ENCODE measurements at regions not wholly inside any gene's neighbourhood (a gene's known extent, or its start where the extent isn't known, plus 50 kb on each side); places are given as distances from the start of the nearest gene placed in this dataset.
"Not testable (repeated sequence)": the region's sequence is repeated elsewhere in the genome, so short reads cannot be mapped to it uniquely, and the experiment has no call there.

DNA sequence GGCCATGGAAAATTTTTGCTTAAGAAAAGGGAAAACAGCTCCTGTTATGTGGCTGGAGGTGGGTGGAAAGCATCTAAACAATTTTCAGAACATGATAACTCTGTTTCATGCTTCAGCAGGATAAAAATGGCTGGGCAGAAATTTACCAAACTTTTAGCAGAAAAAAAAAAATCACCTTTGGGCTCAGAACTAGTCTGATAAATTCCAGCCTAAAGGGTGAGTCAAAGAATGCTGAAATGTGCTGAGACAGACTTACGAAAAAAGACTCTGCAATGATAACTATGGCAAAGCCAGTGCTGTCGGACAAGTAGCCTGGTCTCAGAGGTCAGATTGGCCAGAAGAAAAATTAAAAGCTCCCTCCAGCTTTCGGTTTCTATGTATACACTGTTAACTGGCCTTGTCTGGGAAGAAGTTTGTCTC, 123.6 kb downstream of the LRATD1 start:
- no peak for DNase-seq

DNA sequence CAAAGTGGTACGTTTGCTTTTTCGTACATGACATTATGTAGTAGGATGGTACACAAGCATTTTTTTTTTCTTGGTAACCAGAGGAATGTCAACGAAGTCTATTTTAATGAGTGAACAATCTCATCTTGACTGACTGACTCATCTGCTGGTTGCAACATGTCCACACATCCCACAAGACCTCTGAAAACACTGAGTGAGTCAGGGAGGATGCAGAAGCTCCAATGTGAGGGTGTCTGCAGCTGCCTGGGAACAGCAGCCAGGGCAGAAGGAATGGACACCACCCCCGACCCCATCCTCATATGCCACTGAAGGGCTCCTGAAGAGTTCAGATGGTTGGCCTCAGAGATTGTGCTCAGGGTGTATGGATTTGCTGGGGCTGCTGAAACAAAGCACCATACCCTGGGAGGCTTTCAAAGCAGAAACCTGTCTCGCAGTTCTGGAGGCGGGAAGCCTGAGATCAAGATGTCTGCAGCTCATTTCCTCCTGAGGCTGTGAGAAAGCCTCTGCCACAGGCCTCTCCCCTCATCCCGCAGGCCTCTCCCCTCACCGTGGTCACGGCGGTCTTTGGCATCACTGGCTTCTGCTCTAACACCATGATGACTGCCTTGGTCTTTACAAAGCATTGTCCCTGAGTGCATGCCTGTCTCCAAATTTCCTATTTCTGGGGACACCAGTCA, 124.6 kb downstream of the LRATD1 start:
- DNase-seq: no peak

DNA sequence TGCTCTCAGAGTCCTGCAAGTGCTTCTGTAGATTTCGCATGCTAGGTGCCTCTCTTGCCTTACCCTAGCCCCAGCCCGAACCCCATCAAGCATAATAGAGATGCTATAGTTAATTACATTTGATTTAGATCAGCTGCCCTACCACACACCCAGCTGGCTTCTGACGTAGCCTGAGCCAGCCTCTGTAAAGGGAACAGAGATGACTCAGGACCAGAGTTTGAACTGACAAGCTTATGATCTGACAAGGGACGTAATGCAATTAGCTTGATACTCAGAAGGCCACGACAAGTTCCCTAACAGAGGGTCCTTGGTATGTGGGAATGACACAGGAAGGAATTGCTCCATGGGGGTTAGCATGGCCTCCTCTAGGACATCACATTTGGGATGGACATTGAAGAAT, 126.6 kb downstream of the LRATD1 start:
- DNase-seq: no peak

DNA sequence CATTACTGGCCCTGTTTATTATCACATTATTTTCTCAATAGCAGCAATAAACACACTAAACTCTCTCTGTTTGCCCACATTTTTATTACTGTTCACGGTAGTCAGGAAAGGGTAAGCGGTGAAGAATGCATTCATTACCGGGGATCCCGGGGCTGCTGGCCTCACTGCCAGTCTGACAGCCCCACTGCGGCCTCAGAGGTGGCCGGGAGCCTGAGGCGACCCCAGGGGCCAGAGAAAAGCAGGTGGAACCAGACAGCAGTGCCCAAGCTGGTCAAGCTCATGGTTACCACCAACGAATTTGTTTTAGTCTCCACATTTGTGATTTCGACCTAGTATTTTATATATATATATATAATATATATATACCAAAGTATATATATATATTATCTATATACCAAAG, 127.7 kb downstream of the LRATD1 start:
- DNase-seq: no peak

DNA sequence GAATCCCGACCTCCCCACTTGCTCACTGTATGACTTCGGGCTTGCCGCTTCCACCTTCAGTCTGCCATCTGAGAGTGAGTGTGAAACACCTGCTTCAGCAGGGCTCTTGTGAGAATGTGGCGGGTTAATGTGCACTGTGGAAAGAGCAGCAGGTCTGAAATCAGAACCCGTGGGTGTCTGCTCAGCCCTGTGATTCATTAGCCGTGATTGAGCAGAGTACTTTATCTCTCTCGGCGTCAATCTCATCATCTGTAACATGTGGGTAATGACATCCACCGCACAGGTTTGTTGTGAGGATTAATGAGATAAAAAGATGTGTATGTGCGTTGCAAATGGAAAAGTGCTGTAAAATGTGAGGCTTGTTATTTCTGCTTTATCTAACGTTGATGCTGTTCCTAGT, 128.6 kb downstream of the LRATD1 start:
- DNase-seq: no peak

DNA sequence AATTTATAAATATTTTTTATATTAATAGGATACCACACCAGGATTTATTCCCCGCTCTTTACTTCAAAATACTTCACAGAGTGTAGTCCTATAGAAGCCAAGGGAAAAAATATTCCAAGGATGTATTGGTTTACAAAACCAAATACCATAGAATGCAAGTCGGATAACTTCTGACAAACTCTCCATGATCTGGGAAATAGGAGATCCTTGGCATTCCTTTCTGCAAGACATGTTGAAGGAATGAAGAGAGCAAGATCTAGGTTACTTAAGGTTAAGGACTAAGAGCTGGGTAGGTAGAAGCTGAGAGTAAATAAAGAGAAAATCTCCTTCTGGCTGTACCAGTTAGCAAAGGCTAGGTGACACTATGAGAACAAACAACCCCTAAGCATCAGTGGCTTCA, 141.2 kb downstream of the LRATD1 start:
- DNase-seq: no peak

DNA sequence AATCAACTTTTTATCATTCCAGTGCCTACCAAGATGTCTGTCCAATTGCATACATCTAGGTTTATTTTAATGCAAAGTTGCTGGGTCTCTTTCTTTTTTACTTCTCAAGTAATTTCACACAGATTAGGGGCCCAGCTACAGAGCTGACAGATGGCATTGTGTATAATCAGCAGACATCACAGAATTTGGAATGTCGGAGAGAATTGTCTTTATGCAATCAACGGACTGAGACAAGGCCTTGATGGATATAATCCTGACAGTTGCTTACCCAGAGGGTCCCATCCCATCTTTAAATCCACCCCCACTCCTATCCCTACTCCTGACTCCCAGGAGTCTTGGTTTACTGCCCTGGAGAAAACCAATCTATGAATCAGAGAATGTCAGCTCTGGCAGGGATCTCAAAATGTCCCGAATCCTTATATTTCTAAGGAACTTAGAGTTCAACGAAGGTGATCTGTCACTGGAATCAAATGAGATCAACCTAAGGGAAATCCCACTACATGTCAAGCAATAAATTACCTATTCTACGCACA, 142.0 kb downstream of the LRATD1 start:
- no peak for DNase-seq

DNA sequence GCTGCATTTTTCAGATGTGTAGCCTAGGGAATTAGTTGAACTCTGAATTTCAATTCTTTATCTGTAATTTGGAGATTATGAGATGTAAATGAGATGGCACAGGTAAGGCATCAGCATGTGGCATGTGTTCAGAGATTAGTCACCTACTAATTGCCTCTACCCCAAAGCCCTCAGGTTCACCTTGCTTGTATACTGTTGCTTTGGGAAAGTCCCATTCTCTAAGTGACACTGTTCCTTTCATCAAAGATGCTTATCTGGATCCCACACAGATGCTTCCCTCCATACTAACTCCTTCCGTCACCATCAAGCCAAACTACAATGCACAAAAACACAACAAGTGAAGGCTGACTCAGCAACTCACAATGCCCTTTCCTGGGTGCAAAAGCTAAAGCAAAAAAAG, 143.7 kb downstream of the LRATD1 start:
- DNase-seq: no peak

DNA sequence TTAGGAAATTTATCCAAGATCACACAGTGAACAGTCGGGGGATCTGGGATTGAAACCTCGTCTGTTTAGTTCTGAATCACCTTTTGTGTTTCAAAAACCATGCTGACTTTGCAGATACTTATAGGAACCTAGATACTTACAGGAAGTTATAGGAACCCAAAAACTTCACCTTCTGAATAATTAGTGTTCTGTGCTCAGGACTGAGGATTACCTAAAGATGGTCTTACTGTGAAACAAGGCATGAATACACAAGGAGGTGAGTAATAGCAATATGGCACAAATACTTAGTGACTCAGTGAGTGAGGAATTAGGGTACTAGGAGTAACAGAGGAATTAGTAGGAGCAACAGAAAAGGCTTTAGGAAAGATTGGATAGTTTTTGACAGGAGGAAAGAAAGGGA, 145.5 kb downstream of the LRATD1 start:
- DNase-seq: no peak

DNA sequence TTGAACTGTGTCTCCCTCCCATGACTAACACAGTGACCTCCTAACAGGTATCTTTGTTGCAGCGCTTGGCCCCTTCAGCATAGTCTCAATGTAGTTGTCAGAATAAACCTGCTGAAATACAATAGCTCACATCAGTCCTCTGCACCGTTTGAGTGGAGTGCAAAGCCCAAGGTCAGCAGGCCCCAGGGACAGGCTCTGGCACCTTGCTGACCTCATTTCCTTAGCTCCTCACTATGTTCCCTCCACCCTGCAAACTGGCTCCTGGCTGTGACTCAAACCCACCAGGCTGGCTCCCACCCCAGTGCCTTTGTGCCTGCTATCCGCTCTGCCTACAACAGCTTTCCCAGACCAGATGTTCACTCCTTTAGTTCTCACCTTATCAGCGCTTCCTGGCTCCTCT, 146.7 kb downstream of the LRATD1 start:
- DNase-seq: no peak

DNA sequence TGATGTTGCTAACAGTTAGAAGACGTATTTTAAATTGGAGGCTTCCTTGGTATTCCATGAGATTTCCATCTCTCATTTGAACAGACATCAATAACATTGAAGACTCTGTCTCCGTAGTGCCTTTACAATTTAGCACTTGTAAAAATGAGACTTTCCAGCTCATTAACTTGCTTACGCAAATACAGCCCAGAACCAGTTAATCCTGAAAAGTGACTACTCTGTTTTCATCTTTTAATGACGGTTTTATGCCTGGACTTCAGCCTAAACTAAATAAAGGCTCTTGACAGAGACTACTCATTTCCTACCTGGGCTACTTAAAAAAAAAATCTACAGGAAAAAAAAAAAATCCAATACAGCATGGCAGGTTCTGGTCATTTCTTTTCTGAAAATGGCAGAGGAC, 148.6 kb downstream of the LRATD1 start:
- DNase-seq: no peak

DNA sequence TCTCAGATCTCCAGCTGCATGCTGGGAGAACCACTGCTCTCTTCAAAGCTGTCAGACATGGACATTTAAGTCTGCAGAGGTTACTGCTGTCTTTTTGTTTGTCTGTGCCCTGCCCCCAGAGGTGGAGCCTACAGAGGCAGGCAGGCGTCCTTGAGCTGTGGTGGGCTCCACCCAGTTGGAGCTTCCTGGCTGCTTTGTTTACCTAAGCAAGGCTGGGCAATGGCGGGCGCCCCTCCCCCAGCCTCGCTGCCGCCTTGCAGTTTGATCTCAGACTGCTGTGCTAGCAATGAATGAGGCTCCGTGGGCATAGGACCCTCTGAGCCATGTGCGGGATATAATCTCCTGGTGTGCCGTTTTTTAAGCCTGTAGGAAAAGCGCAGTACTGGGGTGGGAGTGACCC, 156.3 kb downstream of the LRATD1 start:
- not testable (repeated sequence) for DNase-seq

DNA sequence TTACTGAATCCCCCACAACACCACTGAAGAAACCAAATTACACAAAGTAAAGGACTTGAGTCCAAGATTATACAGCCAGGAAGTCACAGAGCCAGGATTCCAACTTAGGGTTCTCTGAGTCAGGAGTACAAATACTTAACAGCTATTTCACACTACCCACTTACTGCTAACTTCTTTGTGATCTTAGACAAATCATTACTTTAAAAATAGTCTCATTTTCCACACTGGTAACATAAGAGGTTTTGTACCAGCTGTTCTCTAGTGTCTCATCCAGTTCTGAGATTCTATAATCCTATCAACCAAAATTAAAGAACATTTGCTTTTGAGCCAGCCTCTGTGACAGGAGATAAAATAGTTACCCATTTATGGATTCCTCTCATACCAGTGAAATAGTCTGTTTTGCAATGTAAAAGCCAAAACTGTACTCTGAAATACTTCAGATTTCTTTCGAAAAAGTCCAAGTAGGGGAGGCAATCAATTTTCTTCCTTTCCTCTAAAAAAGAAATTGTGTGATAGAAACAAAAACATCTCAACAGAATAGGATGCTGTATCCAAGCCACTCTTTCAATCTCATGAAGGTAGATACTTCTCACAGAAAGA, 157.6 kb downstream of the LRATD1 start:
- DNase-seq: no peak

DNA sequence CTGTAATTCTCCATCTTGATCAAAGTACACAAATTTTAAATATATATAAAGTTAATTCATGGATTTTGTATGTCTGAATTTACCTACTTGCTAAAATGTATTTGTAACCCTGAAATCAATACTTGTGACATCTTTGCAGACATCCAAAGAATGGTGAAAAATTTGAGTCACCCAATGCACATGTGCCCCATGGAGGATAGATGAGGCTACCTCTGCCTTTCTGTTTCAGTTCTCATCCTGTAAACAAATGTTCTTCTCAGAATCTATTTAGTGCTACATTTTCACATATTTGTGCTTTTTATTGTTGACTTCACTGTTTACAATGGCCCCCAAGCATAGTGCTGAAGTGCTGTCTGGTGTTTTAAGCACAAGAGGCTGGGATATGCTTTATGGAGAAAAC, 171.5 kb downstream of the LRATD1 start:
- DNase-seq: no peak

DNA sequence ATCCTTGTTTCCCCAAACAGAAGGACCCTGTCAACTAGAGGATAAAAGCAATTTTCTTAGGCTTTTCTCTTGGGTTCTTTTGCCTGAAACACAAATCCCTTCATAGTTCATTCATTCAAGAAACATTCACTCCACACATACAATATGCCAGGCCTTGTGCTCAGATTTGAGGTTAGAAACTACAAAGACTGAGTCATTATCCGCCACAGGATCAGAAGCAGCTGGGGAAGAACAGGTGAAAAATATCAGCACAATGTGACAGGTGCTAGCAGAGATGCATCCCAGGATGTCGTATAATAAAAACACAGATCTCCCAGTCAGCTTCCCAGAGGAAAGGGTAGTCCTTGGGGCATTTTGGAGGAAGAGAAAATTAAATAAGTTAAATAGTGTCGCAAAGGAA, 172.4 kb downstream of the LRATD1 start:
- no peak for DNase-seq

DNA sequence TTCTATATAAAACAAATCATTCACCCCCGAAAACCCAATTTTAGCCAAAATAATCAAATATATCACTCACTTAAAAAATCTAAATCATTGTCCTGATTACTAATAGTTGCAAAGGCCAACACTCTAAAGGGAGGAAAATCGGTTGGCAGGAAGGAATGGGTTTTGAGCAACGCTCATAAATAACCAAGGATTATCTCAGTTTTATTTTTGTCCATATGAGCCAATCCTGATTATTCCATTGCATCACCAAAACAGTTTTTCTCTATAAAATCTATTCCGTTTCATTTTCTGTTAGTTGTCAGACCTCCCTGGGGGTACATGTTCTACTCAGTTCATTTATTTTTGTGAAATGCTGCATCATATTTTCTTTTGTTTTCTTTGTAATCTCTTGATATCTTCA, 174.1 kb downstream of the LRATD1 start:
- DNase-seq: no peak

DNA sequence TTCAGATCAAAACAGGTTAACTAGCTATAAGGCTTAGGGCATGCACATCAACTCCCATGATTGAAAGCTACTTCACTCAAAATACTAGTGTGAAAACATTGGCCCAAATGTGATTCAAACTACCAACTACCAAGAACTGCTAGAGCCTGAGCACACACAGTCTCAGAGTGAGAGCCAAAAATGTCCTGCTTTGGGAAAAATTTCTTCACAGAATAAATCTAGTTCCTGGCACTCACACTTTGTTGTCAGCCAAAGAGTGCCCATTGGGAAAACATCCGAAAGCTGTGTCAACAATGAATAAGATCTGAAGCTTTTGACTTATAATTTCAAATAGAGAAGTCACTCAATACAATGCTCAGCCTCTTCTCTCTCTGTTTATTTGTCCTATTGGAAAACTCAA, 182.7 kb downstream of the LRATD1 start:
- no peak for DNase-seq

DNA sequence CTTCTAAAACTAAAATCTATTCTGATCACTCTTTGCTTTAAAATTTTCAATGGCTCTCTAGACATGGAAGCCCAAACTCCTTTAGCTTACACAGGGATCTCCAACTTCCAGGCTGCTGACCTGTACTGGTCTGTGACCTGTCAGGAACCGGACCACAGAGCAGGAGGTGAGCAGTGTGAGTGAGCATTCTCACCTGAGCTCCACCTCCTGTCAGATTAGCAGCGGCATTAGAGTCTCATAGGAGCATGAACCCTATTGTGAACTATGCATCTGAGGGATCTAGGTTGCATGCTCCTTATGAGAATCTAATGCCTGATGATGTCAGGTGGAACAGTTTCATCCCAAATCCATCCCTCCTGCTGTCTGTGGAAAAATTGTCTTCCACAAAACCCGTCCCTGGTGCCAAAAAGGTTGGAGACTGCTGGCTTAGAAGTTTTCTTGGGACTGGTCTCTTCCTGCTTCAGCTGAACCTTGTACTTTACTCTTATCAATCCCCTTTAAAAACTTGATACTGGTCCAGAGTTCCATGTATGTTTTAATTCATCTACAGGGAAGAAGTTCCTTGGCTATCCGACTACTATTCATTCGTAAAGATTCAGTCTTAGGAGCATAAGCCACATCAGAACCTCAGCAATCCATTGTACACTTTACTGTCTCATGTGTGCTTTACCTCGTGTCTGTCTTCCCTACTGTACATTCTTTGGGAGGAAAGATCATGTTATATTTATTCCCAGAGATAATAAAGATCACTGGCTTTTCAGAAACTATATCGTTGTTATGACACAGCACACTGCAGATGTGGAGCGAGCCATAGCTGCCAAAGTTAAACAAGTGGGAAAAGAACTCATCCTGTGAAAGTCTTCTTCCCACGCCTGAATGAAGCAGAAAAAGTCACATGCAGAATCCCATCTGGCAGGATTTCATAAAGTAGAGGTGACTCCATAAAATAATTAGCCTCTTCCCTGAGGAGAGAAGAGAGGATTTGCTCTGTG, 183.8 kb downstream of the LRATD1 start:
- DNase-seq: no peak

DNA sequence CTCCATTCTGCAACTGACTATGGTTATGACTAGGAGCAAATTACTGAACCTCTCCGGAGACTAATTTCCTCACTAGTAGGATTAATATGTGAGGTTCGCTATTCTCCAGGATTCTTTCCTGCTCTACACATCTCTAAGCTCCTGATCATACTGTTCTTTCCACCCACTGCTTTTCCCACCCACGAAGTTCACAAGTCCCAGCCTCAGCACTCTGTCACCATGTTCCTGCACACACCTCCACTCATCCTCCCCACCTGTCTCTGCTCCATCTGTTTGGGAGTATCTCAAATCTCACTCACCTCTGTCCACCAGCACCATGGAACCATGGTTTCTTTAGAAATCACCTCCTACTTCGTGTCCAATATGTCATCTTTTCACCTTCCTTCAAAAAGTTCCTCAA, 185.3 kb downstream of the LRATD1 start:
- DNase-seq: no peak

DNA sequence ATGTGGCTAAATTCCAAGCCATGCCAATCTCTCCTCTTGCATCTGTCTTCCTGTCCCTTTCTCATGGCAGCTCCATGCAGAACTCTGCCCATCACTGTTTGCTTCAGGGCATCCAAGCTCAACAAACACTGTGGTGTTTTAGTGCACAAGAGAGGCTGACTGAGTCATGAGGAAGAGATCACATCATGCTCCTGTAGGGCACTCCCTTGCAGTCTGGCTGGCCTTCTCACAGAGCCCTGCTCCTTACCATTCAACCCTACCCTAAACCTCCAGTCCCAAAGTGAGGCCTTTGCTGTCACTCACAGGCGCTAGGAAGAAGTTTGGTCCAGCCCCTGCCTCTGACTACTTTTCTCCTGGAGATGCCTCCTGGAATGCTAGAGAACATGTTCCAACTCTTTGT, 194.0 kb downstream of the LRATD1 start:
- no peak for DNase-seq

DNA sequence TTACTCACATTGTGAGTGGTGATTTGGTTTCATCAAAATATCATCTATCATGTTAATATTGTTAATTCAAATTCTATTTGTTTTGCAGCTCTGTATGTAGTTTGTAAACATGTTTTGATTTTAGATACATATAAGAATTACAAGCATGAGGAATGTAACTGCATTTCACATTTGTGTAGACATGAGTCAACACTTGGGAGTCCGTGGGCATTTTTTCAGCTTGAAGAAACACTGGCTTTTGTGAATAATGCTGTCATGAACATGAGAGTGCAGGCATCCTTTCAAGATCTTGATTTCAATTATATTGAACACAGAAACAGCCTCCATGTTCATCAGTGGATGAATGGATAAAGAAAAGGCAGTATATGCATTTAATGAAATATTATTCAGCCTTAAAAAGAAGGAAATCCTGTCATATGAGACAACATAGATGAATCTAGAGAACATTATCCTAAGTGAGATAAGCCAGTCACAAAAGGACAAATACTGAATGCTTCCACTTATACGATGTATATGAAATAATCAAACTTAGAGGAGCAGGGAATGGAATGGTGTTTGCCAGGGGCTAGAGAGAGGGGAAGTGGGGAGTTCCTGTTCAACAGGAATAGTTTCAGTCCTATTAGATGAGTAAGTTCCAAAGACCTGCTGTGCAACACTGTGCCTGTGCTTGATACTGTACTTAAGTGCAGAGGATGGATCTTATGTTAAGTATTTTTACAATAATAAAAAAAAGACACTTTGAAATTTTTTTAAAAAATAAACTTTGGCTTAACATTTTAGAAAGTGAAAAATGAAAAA, 194.9 kb downstream of the LRATD1 start:
- no peak for DNase-seq

DNA sequence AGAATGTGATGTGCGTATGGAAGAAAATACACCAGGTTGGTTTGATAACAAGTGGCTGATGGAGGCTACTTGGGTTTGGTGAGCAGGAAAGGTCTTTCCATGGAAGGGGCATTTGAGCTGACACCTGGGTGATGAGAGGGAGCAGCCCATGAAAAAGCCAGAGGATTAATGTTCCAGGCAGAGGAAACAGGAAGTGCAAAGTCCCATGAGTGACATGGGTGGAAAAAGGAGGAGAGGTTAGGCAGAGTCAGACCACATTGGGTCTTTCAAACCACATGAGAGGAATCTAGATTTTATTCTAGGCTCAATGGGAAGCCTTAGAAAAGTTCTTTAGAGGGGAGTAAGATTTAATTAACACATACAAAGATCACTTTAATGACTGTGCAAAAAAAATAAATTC, 195.7 kb downstream of the LRATD1 start:
- no peak for DNase-seq

DNA sequence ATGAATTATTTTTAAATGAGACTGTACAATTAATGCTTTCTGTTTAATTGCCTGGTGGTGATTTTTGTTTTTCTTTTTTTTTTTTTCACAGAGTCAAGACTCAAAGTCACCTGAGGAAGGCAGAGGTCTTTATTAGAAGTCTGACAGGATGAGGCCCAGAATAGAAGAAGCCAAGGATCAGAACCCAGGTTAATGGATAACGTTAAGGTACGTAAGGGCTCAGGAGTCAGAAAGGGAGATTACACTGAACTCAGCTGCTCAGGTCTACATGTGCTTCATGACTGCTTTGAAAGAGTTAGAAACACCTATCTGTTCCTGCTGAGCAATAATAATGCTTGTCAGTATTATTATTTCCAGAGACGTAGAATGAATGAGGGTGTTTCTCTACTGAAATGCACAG, 196.5 kb downstream of the LRATD1 start:
- no peak for DNase-seq

Measured in T-helper 9 cell (primary cell).